ENCODE measurements at regions not wholly inside any gene's neighbourhood (a gene's known extent, or its start where the extent isn't known, plus 50 kb on each side); places are given as distances from the start of the nearest gene placed in this dataset.
"Not testable (repeated sequence)": the region's sequence is repeated elsewhere in the genome, so short reads cannot be mapped to it uniquely, and the experiment has no call there.

DNA sequence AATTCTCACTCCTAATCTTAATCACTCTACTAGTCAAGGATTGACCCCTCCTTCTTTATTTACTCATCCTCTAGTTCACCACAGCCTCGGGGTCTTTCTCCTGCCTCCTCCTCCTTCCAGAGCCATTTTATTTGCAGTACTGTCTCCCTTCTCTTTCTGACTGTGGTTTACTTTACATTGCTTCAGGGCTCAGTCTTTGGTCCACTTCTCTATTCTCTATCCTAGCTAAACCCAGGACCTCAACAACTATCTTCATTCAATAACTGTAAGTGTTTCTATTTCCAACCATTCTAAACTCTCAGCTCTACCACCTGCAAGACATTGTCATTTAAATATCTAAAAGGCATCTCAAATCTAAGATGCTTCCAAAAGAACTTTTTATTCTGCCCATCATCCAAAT lies 493.8 kb downstream of the TTLL7 start:
- DNase-seq: no peak

DNA sequence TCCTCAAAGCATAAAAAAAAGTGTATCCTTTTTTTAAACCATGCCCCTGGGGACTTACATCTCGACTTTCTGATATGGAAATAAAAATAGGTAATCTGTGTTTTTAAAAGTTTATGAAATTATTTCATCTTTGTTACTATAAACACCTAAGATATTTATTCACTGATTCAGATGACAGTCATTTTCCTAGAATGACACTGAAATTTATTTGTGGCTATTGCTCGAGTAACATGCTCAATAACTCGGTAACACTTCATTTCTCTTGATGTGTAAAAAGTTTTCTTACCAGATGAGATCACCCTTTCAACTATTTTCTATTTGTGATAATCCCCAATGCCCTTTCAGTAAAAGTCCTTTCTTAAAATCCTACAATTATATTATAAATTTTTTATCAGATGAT lies 495.8 kb downstream of the TTLL7 start:
- DNase-seq: no peak

DNA sequence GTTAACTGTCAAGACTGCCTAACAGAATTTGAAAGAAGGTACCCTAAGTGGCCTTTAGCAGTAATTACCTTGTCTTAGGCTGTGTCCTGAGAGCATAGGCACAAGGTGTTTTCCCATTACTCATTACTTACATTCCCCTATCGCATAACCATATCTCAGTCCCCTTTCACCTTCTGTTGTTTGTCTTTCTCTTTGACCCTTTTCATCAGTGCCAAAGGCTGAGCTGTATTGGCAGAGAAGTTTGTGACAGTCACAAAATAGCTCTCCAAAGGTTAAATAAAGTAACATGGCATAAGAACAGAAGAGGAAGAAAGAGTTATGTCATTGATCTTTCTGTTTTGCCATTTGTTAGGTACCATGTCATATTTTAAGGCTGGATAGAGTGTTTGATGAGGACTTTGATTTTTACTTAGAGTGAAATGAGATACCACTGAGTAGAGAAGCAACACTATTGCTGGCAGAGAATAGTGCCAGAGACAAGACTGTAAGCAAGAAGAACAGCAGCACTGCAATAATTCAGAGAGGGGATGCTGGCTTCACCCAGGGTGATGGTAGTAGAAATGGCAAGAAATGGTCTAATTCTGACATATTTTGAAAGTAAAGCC lies 497.8 kb downstream of the TTLL7 start:
- no peak for DNase-seq

DNA sequence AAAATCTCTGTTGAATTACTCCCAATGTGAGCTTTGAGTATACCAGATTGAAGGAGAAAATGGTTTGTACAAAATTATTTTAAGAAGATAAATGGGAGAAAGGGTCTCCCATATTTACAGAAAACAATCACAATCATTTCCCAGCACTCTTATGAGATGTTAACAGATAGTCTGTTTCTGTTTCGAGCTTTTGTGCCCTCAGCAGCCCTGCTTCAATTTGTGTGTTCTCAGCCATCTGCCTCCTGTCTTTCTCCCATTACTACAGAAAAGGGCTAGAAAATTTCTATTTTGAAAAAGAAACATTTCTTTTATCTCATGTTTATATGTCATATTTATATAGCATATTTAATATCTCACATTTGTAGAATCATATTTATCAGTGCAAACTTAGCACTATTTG lies 498.4 kb downstream of the TTLL7 start:
- DNase-seq: no peak

DNA sequence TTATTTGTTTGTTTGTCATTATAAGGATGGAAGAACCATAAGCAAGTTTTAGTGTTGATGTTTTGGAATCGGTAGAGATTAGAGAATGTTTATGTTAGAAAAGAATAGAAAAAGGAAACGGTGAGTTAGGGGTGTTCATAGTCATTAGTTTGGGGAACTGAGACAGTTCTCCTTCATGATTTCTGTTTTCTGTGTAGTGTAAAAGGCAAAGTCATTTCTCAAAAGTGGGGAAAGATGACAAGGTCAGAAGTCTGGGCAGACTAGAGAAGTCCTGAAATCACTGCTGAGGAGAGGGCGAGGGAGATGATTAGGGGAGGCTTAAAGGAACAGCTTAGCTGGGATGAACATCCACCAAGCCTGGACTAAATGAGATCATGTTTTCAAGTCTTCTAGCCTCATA lies 498.9 kb downstream of the TTLL7 start:
- no peak for DNase-seq

DNA sequence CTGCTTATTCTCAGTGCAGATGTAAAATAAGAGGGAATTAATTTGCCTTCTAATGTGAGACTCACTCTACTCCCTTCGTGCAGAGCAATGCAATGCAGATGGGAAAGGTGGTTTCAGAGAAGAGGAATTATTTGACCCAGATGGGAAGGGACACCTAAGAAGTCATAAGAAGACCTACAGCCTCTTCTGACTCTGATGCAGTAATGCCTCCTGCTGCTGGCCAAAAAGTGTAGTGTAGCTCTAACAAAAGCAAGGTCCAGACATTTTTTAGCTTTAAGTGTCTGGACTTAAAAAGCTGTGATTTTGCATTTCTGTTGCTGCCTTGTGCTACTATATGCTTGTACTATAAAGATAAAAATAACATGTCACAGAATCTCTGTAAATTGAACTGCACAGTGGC lies 501.4 kb downstream of the TTLL7 start:
- DNase-seq: no peak

DNA sequence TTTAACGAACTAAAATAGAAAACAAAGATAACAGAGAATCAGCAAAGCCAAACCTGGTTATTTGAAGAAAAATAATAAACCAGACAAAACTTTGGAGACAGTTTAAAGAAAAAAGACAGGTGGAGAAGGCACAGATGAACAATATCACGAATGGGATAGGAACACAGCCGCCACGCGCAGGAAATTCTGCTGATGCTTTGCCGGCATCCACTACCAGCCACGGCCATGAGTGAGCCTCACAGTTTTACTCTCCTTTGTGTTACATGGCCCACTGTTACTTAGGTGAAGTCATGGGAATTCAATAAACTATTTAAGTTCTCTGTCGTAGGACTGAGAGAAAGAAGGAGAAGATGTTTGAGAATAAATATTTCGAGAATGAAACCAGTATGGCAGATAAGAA lies 503.4 kb downstream of the TTLL7 start:
- no peak for DNase-seq

DNA sequence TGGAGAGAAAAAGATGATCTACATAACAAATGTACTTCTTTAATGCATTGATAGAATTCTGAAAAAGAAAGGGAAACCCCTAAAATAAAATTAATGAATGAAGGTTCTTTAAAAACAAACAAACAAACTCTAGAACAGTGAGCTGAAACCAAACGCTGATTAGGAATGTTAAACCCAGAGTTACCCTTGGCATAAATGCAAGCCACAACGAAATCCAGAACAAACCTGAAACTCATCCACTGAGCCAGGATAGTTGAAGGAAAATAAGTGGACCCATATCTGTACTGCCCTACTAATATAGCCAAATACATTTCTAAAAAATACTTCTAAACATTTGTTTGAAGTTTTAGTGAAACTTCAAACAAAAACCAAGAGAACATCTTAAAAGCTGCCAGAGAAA lies 505.3 kb downstream of the TTLL7 start:
- DNase-seq: no peak

DNA sequence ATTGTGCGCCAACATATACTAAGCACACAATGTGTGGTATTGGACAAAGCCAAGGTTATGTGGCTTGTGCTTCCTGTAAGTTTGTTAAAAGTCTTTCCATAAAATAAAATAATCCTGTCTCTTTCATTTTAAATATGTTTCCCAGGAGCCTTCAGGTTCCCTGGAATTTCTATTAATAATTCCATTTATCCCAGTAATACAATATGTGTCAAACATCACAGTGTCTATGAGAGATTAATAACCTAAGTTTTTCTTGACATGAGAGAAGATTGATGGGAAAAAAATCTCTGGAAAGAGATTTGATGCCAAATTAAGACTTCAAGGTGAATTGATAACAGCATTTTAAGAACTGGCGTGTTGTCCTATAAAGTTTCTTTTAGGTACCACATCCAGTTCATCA lies 507.0 kb downstream of the TTLL7 start:
- DNase-seq: no peak

DNA sequence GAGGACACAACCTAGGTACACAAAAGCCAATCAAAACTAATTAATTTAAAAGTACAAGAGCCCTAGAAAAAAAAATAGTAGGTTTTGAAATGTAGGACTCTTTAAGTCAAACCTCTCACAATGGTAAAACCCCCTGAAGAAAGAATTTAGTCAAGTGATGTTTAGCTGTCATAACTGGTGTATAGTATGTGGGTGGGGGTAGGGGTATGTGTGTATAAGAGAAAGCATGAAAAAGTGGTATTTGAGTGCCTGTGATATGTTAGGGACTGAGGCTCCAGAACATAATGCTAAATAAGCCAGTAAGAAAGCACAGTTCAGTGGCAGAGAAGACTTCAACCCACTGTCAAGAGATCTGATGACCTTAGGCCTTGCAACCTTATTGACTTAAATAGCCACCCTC lies 507.9 kb downstream of the TTLL7 start:
- no peak for DNase-seq

DNA sequence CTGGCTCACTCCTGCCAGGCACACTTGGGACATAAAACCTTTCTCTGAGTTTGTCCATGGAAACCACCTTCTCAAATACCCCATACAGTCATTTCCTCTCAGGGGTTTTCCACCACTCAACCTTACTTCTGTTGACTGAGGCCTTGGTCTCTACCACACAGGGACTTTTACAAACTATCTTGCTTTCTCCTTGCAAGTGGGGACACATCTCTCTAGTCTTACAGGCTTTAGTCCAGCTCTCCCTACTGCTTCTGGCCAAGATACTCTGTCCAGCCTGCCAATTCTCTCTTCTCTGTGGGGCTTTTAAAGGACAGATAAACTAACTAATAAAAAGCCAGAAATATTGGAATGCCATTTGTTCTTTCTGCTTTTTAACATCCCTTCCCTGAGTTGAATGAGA lies 510.8 kb downstream of the TTLL7 start:
- DNase-seq: peak in 1 of 2 donors; percentile 19

DNA sequence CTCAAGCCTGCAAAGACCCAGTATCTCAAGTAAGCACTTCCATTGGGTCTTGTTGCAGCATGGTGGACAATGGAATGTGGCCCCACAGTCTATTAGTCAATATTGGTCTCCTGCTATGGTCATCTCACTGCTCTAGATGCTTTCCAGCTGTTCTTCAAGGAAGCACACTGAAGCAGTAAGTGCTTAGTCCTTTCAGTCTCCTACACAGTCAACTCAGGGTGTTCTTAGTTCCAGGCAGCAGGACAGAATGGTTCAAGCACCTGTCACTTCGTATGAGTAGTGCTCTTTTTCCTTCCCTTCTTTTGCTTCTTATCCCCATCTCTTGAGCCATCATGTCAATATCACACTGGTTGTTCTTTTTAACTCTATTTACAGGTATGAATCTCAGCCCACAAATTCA lies 511.5 kb downstream of the TTLL7 start:
- DNase-seq: not testable (repeated sequence)

DNA sequence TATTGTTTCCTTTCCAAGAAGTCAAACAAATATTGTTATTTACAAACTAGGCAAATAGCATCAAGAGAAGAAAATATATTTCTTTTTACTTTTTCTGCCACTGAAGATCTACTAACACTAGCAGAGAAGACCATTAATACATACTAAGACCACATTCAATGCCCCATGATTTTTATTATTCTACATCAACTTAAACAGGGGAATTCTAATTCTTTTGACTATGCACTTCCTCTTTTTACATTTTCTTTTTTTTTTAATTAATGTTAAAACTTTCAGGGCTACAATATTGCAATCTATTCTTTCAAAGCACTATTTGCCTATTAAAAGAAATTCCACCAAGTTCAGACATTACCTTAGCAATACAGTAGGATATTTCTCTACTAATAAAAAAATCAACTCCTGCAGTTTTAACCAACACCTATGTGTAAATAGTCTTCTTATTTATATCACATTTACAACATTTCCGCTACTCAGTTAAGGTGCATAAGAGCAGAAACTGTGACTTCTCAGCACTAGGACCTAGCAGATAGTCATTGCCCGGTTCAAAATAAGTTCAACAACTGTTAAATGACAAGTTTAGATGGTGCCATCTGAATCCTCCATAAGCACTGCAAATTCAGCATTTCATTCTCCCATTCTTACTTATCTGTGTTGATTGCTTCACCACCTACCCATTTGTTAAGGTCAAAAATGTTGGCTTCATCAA lies 513.5 kb downstream of the TTLL7 start:
- not testable (repeated sequence) for DNase-seq

DNA sequence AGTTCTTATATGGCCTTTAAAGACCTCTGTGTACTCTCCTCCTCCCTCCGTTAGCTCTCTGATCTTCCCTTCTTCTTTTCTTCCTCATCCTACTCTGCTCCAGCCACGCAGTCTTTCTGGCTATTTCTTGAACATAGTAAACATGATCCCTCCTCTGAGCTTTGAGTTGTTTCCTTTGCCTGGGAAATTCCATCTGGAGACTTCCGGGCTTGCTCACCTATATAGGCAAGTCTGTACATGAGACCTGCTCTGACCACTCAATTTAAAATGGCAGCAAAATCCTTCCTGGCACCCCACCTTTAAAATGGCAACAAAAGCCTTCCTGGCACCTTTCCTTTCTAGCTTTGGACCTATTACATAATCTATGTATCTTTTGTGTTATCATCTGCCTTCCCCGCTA lies 517.6 kb downstream of the TTLL7 start:
- DNase-seq: not testable (repeated sequence)

DNA sequence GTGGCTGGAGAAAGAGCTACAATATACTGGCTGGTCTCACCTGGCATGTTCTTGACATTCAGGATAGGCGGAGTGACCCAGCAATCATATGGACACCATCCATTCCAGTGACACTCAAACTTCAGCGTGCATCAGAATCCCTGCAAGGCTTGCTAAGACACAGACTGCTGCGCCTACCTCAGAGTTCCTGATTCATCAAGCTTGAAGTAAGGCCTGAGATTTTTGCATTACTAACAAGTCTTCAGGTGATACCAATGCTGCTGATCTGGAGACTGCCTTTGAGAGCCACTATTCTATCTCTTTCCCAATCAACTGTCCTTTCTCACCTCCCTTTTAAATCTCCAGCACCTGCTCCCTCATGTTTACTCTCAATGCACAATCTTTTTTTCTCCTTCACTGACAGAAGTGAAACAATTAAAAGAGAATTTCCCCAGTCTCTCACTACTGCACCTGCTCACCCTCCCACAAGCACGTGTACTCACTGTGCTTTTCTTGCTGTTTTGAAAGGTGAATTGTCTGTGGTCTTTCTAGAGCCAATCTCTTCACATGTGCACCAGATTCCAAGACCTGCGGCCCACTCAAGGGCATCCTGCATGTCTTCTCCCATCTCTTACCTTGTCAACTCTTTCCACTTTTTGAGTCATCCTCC lies 519.2 kb downstream of the TTLL7 start:
- not testable (repeated sequence) for DNase-seq

DNA sequence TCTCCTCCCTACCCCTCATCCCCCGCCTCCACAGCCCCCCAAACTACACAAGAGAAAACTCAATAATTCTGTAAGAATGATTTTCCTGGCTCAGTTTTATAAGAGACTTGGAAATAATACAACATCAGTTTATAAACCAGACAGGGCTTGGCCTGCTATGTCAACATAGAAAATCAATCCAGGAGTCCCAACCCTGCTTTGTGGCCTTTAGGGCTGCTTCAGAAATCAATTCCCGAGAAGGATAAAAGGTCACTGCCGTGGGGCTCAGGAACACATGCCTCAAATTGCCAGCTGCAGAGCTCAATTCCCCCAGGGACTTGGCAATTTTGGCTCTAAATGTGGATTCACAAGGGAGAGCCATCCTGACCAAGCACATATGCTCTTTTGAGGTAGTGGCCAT lies 520.8 kb downstream of the TTLL7 start:
- not testable (repeated sequence) for DNase-seq

DNA sequence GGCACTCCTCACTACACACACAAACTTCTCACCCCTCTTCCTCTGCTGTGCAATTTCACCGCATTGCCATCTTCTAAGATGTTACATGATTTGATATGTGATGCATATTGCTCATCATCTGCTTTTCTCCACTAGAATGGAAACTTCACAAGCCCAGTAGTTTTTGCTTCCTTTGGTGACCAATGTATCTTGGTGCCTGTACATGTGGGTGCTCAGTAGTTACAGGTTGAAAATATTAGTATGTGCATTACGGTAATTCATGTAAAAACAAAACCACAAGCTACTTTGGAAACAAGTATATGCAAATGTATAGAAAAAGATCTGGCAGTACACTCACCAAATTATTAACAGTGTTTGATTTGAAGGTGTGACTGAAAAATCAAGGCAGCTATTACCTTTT lies 522.4 kb downstream of the TTLL7 start:
- not testable (repeated sequence) for DNase-seq

DNA sequence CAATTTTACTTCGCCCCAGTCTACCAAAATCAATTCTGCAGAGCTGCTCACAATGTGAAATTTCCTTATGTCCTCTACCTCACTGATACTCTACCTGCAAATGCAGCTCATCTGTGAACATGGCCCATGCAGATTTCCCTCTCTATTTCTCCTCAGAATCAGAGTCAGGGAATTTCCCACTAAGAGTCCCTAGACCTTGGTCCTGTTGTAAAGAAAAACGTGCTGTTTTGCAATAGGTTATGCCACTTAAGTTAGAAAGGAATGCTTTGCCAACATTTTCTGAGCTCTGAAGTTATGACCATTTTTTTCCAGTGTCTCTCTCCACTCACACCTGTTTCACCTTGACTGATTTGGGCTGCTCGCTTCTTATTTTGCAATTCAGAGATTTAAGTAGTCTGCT lies 524.0 kb downstream of the TTLL7 start:
- DNase-seq: not testable (repeated sequence)

DNA sequence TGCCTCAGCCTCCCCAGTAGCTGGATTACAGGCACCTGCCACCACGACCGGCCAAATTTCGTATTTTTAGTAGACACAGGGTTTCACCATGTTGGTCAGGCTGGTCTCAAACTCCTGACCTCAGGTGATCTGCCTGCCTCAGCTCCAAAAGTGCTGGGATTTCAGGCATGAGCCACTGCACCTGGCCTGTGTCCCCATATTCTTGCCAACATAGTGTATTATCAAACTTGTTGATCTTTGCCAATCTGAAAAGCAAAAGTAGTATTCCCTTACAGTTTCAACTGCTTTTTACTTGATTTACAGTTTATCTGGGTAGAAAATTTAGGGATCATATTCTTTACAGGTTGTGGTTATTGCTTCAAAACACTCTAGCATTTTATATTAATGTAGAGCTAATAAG lies 524.9 kb downstream of the TTLL7 start:
- DNase-seq: not testable (repeated sequence)

DNA sequence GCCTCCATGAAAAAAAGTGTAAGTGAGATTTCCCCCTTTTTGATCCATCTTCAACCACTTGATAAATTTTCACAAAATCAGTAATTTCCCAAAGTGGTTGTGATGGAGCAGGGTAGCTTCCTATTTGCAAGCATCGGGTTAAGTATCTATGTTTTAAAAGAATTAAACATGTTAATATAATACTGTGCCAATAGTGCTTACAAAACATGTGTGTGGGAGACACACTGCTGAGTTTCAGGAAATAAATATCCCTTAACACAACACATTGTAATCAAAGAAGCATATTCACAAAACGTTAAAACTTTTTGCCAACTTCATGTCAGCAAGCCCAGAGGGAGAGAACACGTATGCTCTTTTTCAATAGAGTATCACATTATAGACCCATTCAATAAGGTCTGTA lies 526.9 kb downstream of the TTLL7 start:
- DNase-seq: not testable (repeated sequence)

DNA sequence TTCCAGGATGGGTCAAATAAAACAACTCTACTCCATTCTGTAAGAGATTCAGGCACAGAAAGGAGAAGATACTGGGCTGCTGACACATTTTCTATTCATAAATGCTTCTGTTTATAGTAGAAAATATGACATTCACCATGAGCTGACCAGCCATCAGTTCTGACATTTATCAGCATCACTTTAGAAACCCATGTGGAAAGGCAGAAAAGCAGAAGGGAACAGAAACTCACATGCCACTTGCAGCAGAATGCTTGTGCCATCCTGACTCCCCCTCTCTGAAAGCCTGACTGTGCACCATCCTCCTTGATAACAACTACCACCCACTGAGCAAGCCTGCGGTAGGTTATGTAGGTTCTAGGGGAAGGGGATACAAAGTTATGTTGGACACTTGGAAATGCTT lies 527.7 kb downstream of the TTLL7 start:
- DNase-seq: not testable (repeated sequence)

DNA sequence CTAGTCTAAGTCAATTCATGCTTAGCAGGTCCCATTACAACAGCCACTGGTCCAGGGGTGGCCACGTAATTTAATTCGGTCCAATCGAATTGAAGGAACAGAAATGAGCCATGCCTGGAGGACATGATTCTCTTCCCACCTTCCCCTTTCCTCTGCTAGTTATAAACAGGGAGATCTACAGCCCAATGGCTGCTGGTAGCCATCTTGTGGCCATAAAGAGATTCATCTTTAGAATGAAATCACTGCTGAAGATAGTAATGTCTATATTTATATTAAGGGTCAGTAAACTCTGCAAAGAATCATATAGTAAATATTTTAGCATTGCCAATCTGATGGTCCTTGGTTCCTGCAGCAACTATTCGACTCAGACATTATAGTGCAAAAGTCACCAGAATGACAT lies 530.6 kb downstream of the TTLL7 start:
- DNase-seq: not testable (repeated sequence)

DNA sequence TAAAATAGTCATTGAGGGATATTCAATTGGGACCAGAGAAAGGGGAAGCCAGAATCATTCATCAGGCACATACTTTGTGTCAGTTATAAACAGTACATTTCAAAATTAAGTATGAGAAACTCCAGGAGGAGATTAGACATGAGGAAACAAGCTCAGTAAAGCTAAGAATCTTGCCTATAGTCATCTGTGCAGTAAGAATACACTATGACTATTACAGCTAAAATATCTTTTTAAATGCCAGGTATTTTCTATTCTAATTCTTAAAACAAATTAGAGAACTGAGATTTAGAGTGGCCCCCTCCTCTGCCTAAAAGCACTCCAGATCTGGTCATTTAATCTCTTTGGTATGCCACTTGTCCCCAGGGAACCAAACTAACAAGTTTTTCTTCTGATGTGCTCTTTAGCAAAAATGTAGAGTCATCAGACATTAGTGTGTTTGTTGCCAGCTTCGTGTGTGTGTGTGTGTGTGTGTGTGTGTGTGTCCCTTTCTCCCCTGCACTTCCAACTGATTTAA lies 541.1 kb downstream of the TTLL7 start:
- not testable (repeated sequence) for DNase-seq

DNA sequence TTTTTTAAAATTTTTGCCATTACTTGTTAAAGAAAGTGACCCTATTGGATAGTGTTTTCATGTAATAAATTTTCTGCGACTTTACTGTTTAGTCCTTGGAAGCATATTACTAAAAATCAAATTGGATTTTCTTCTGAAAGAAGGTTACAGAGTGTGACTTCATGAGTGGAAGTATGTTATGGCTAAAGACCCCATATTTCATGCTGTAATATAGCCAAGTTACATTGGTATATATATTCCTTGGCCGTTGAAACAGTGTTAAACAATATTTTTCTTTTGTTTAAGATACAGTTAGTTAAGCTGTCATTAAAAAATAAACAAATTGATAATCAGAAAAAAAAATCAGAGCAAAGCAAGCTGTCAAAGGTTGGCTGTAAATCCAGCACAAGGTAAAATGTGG lies 541.7 kb downstream of the TTLL7 start:
- not testable (repeated sequence) for DNase-seq

All from CD4-positive, alpha-beta T cell treated with Interleukin-4 for 1 hour (primary cell).